Breast epithelium (tissue), 4 donors: ENCODE measurements at regions not wholly inside any gene's neighbourhood (a gene's known extent, or its start where the extent isn't known, plus 50 kb on each side); places are given as distances from the start of the nearest gene placed in this dataset.
"Not testable (repeated sequence)": the region's sequence is repeated elsewhere in the genome, so short reads cannot be mapped to it uniquely, and the experiment has no call there.

Source experiments
- DNase-seq, 2 donors: peaks; one replicate each; pipeline ENCODE4 v3.0.0-alpha.2; 2019; ENCODE audit warnings: low spot score in 2 of 2
- H3K27ac ChIP-seq, 2 donors: fragments of 200-600 bp; sonication (generic) in 1 of 2; one replicate each; pipeline ENCODE4 v1.5.1; 2016 to 2019; ENCODE audit warnings: mild to moderate bottlenecking in 1 of 2
- H3K27me3 ChIP-seq, 2 donors: fragments of 200-600 bp; sonication (generic) in 1 of 2; one replicate each; pipeline versions ENCODE4 v1.5.1 to v1.6.0; 2017 to 2019; ENCODE audit warnings: control low read depth in 1 of 2, mild to moderate bottlenecking in 1 of 2
- H3K36me3 ChIP-seq: fragments of 200-600 bp; one replicate; pipeline ENCODE4 v1.5.1; 2019
- H3K4me1 ChIP-seq, 2 donors: fragments of 200-600 bp; sonication (generic); one replicate each; pipeline ENCODE4 v1.5.1; 2016 to 2019; ENCODE audit warnings: control low read depth in 1 of 2
- H3K4me3 ChIP-seq, 3 donors: fragments of 200-600 bp; sonication (generic); 1 replicate in 2 of 3; 2 replicates in 1 of 3; pipeline ENCODE4 v1.5.1; 2016 to 2019; ENCODE audit warnings: mild to moderate bottlenecking in 3 of 3, moderate library complexity in 2 of 3
- H3K9me3 ChIP-seq, 2 donors: fragments of 200-600 bp; sonication (generic) in 1 of 2; one replicate each; pipeline ENCODE4 v1.5.1; 2016 to 2019; ENCODE audit warnings: control low read depth in 1 of 2
- POLR2A ChIP-seq: fragments of 450-650 bp; IDR thresholded peaks from one replicate; pipeline ENCODE4 v1.6.1; 2016; ENCODE audit warnings: antibody characterized with exemption, mild to moderate bottlenecking, moderate library complexity
- POLR2AphosphoS5 ChIP-seq, 3 donors: sonication (generic); formaldehyde crosslinking; IDR thresholded peaks; one replicate each; pipeline ENCODE4 v1.6.1; 2017; ENCODE audit warnings: antibody characterized with exemption in 3 of 3
- intact Hi-C: fragments of 100-400 bp; cut with DNase I; formaldehyde crosslinking; loops from one replicate; pipeline ENCODE4 v1.15.1; 2023; ENCODE audit warnings: low total_unique reads
- TF ChIP-seq, protein P1 (sequence below), 3 donors: fragments of 450-650 bp; IDR thresholded peaks; one replicate each; pipeline ENCODE4 v1.5.1; 2016 to 2017; ENCODE audit warnings: antibody characterized with exemption in 3 of 3, mild to moderate bottlenecking in 3 of 3, moderate library complexity in 3 of 3

DNA sequence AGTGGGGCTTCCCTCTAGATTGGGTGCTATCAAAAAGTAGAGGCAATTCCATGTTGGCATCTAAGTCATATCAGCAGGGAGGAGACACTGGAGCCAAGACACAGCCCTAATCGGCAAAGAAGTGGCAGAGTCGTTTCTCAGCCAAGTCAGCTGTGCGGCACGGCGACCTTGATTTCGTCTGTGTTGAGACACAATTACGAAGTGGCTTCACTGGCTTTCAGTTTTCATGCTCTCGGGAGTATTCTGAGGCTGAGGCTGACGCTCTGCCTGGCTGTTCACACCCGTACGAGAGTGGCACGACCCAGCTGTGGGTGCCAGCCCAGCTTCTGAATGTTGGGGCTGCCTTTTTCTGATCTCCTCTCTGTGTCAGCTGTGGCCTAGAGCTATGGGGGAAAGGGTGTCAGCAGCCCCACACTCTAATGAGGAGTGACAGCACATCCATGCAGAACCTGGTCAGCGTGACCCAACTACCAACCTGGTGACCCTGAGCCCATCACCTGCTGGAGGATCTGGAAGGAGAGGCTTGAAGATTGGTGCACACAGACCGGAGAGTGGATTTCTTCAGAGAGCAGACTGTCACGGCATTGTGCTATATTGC is 105.7 kb upstream of the TMEM45B start:
- no peak for DNase-seq

DNA sequence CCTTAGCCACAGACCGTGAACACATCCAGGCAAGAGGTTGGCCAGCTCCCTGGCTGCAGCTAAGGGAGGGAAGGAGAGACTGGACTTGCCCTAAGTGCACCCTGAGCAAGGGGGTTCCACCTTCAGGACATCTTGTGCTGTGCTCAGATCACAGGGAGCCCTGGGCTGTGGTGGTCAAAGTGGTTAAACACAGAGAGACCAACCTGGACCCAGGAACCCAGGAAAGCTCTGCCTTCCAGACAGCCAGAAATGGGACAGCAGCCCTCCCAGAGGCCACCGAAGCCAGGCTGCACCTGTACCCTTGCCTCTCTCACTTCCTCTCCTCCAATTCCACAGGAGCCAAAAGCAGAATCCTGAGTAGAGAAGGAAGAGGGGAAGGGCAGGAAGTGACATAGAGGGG is 105.2 kb upstream of the TMEM45B start:
- no peak for DNase-seq
- no peaks in the 10 kb centered on the region for H3K36me3 ChIP-seq
- H3K27me3 ChIP-seq = no peaks in the 10 kb centered on the region
- H3K4me3 ChIP-seq = no peak overlapping the region
- no peak overlapping the region for H3K27ac ChIP-seq
- H3K4me1 ChIP-seq = no peaks in the 10 kb centered on the region
- intact Hi-C loops = no loop called here
- TF ChIP-seq POLR2A (no peak), POLR2AphosphoS5 (IDR thresholded peaks at IDR 0.05) (no peak)
- TF ChIP-seq, protein P1, sequence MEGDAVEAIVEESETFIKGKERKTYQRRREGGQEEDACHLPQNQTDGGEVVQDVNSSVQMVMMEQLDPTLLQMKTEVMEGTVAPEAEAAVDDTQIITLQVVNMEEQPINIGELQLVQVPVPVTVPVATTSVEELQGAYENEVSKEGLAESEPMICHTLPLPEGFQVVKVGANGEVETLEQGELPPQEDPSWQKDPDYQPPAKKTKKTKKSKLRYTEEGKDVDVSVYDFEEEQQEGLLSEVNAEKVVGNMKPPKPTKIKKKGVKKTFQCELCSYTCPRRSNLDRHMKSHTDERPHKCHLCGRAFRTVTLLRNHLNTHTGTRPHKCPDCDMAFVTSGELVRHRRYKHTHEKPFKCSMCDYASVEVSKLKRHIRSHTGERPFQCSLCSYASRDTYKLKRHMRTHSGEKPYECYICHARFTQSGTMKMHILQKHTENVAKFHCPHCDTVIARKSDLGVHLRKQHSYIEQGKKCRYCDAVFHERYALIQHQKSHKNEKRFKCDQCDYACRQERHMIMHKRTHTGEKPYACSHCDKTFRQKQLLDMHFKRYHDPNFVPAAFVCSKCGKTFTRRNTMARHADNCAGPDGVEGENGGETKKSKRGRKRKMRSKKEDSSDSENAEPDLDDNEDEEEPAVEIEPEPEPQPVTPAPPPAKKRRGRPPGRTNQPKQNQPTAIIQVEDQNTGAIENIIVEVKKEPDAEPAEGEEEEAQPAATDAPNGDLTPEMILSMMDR (IDR thresholded peaks at IDR 0.05) = no peak
- H3K9me3 ChIP-seq = no peaks in the 10 kb centered on the region

More for the DNA sequence above, 105.7 kb upstream of the TMEM45B start:
- H3K4me1 ChIP-seq = no peaks in the 10 kb centered on the region
- TF ChIP-seq POLR2A = no peak
- TF ChIP-seq, protein P1 (IDR thresholded peaks at IDR 0.05) = no peak
- no peak for TF ChIP-seq POLR2AphosphoS5 (IDR thresholded peaks at IDR 0.05)
- no peaks in the 10 kb centered on the region for H3K27me3 ChIP-seq
- H3K27ac ChIP-seq = no peak overlapping the region
- no peak overlapping the region for H3K4me3 ChIP-seq
- H3K9me3 ChIP-seq = no peaks in the 10 kb centered on the region
- H3K36me3 ChIP-seq = no peaks in the 10 kb centered on the region
- intact Hi-C loops = loop anchor here (10.0 kb wide), 1 partner anchor 335 kb away; the partner anchor contains the start of gene BARX2

DNA sequence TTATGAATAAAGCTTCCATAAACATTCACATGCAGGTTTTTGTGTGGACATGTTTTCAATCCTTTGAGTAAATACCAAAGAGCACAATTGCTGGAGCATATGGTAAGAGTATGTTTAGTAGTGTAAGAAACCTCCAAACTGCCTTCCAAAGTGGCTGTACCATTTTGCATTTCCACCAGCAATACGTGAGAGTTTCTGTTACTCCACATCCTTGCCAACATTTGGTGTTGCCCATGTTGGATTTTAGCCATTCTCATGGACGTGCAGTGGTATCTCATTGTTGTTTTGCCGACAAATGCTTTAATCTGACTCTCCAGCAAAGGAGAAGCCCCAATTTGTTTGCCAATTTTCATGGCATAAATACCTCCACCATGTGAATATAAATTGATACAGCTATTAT is 103.9 kb upstream of the TMEM45B start:
- intact Hi-C loops = no loop called here
- Histone ChIP-seq H3K9me3 (no peaks in the 10 kb centered on the region), H3K36me3 (no peaks in the 10 kb centered on the region), H3K4me1 (no peaks in the 10 kb centered on the region), H3K27me3 (no peaks in the 10 kb centered on the region), H3K27ac (no peak overlapping the region), H3K4me3 (no peak overlapping the region)
- DNase-seq = no peak
- no peak for TF ChIP-seq POLR2A
- TF ChIP-seq, protein P1 (IDR thresholded peaks at IDR 0.05) = no peak
- TF ChIP-seq POLR2AphosphoS5 (IDR thresholded peaks at IDR 0.05) = no peak

DNA sequence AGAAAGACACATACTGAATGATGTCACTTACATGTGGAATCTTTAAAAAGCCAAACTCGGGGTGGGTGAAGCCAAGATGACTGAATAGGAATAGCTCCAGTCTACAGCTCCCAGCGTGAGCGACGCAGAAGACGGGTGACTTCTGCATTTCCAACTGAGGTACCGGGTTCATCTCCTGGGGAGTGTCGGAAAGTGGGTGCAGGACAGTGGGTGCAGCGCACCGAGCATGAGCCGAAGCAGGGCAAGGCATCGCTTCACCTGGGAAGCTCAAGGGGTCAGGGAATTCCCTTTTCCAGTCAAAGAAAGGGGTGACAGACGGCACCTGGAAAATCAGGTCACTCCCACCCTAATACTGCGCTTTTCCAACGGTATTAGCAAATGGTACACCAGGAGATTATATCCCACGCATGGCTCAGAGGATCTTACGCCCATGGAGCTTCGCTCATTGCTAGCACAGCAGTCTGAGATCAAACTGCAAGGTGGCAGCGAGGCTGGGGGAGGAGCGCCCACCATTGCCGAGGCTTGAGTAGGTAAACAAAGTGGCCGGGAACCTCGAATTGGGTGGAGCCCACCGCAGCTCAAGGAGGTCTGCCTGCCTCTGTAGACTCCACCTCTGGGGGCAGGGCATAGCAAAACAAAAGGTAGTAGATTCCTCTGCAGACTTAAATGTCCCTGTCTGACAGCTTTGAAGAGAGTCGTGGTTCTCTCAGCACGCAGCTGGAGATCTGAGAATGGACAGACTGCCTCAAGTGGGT is 103.0 kb upstream of the TMEM45B start:
- DNase-seq, H3K4me1 ChIP-seq, H3K27ac ChIP-seq, H3K36me3 ChIP-seq, H3K9me3 ChIP-seq, intact Hi-C loops, H3K4me3 ChIP-seq, H3K27me3 ChIP-seq: not testable (repeated sequence)

DNA sequence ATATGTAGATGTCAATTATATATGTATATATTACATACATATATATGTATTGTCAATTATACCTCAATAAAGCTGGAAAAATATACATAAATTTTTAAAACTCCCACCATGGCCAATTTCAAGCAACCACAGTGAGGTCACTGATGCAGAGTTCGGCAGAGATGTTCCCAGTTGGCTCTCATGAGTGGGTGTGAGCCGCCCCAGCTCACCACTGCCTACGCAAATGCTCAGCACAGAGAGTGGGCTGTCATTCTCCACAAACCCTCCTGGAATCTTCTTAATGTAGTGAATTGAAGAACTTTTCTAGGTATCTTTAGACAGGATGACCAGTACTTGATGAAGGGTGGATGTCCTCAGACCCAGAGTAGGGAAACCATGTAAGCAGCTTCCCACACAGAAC is 96.6 kb upstream of the TMEM45B start:
- TF ChIP-seq, protein P1 (IDR thresholded peaks at IDR 0.05) = no peak
- TF ChIP-seq POLR2AphosphoS5 (IDR thresholded peaks at IDR 0.05) (no peak), POLR2A (no peak)
- Histone ChIP-seq H3K27ac (no peak overlapping the region), H3K27me3 (no peaks in the 10 kb centered on the region), H3K9me3 (no peaks in the 10 kb centered on the region), H3K36me3 (no peaks in the 10 kb centered on the region), H3K4me1 (no peaks in the 10 kb centered on the region), H3K4me3 (no peak overlapping the region)
- intact Hi-C loops = no loop called here
- DNase-seq = no peak
